GM19468 (cell line): ENCODE measurements at regions not wholly inside any gene's neighbourhood (a gene's known extent, or its start where the extent isn't known, plus 50 kb on each side); places are given as distances from the start of the nearest gene placed in this dataset.

Source experiments
- ATAC-seq: cut with Tn5 transposase; IDR thresholded peaks from one replicate; pipeline ENCODE4 v1.9.1; 2021; ENCODE audit warnings: mild to moderate bottlenecking, moderate library complexity, moderate number of reproducible peaks; ENCODE audit not compliant: unreplicated experiment; ENCODE audit errors: extremely low read depth

DNA sequence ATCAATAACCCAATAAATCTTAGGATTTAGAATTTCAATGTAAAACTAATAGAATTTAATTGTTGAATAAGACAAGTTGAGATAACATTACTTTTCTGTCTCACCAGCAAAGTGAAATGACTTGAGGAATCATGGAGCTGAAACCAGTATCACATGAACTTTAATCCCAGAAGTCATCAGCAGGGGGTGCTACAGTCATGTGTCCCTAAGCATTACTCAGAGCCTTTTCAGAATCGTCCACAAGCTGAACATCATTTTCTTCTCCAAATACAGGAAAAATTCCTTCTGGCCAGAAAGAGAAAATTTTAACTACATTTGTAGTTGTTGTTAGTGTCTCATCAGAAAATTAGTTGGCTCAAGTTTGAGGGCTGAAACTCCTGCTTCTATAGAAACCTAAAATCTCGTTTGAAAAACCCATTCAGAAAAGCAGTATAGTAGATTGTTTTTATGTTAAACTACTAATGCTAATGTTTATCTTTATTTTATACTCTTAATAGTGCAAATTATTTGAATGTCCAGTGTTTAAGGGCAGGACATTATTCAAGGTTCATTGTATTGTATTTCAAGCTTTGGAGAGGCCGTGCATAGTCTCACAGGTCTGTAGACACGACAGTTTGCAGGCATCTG is 384.1 kb downstream of the PLOD2 start:
- peak; percentile 55 for ATAC-seq

DNA sequence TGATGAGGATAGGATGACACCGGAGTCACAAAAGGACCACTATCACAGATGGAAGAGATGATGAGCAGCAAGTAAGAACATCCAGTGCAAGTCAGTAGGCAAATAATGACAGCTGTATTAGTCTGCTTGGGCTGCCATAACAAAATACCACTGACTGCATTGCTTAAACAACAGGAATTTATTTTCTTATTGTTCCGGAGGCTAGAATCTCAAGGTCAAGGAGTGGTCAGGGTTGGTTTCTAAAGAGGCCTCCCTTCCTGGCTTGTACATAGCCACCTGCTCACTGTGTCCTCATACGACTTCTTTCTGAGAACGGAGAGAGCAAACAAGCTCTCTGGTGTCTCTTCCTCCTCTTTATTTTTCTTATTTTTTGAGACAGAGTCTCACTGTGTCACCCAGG is 380.7 kb downstream of the PLOD2 start:
- ATAC-seq, result no peak

DNA sequence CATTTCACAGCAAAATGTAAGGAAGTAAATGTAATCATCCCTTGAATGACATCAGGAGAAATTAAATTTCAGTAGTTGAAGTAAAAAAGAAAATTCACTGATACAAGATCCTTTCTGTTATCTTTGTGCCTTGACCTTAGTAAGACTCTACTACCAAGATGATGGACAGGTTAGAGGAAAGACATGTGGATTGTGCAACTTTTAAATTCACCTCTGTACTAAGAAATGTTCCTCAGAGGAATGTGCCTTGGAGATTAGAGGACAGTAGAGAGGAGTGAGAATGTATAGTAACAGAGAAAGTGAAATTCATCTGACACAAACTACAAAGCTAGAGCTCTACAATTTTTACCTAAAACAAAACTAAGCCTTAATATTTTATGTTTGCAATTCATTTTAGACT is 375.3 kb downstream of the PLOD2 start:
- no peak for ATAC-seq

DNA sequence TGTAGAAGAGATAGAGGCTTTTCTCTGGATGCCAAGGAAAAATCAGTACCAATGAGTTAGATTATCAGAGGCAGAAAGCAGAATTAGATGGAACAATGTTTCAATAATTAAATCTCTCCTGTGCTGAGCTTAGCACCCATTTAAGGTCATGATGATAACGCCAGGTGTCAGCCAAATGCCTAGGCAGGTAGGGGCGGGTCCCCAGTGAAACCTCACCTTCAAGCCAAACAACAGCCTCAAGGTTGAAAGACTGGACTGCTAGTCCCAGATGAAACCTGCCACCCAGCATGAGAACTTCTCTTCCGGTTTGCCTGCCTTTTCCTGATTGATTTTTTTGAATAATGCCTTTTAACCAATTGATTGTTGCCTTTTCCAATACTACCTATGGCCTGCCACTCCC is 363.0 kb downstream of the PLOD2 start:
- ATAC-seq, result no peak

DNA sequence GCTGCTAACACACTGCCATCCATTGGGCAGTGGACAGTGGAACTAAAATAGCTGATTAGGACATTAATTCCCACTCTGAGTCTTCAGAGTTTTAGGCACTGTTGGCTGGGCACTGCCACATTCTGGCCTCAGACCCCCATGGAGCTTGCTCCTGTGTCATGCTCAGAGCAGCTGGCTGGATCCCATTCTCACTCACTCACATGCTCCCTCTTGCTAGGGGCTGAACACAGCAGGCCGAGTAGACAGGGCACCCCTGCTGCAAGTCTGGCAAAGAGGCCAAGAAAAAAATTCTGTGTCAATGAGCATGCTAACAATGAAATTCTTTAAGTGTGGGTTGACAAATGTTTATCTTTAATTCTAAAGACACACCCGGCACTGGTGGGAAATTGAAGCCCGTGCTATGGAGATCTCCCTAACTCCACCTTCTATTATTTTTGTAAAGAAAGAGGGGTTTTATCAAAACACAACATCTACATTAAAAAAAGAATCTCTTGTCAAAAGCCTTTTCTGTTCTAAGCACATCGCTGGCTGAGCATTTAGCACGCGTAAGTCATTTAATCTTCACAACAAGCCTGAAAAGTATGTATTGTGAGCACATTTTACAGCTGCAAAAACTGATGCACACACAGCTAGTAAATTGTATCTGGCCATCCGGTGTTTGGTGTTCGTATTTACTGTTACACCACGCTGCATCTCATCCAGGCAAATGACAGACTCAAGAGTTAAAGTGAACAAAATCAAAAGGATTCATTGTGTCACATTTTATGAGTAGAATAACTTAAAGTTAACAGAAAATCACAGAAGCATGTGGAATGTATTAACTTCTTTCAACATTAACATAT is 362.1 kb downstream of the PLOD2 start:
- no peak for ATAC-seq

DNA sequence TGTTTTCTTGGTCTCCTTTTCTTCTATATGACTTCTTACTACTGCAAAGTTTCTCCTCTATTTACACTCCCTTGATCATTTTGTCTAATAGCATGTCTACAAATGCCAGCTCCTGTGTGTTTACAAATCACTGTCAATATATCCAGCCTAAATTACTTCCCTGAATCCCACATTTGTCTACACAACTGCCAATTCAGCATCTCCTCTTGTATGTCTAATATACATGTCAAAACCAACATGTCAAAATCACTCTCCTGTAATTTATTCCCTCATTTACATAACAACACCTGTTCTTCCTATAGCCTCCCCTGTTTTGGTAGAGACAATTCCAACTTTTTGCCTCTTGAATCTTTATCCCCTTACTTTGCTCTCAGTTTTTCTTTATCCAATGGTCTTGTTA is 359.3 kb downstream of the PLOD2 start:
- no peak for ATAC-seq

DNA sequence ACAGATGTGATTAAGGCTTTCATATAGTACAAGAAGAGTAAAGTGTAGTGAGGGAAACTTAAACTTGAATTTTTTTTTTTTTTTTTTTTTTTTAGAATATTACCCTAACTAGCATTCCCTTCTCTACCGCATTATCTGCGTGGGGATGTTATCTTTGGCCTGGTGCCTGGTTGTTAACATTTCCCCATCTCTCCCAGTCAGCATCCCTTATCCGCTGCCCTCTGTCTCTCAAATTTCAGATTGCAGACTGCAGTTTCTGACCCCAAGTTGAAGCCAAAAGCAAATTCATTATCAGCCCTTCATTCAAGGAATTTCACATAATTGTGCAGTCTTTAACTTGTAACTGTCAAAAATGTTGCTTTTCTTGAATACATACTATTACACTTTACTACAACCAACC is 353.0 kb downstream of the PLOD2 start:
- no peak for ATAC-seq

DNA sequence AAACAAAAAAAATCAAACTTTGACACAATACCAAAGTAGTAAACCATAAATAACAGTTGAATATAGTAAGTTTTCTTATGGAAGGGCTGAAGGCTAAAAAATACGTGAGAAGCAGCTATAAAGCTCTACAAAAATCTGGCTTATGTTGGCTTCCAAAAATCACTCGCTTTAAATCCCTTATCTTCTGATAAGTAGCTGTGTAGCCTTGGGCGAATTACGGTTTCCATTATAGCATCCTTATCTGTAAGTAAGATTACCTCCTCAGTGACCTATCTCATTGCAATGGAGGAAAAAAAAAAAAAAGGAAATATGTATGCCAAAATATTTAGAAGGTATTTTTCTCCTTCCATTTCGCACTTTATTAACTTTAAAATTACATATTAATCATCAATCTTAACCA is 348.6 kb downstream of the PLOD2 start:
- no peak for ATAC-seq

DNA sequence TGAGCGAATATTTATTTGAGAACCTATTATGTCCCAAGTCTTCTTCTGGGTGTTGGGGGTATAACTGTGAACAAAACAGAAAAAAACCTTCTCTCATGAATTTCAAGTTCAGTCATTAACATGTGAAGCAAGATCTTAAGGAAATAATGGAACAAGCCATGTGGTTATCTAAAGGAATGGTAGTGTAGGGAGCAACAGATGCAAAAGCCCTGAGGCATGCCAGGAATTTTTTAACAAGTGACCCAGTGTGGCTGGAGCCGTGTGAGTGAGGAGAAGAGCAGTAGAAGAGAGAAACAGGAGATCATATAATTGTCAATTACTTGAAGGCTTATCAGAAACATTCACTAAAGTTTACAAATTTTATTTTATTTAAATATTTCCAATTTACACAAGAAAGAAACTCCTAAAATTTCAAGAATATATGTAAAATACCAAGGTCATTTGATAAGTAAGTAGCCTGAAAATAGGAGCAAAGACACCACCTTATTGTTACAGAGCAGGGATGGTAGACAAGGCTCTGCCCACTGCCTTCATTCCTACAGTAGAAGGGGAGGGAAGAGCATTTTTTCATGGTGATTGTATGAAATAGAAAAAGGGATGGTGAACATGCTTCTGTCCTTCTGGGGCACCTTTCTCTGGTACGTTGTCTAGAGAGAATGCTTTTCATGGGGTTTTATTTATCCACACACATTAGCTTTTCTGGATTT is 345.1 kb downstream of the PLOD2 start:
- no peak for ATAC-seq

DNA sequence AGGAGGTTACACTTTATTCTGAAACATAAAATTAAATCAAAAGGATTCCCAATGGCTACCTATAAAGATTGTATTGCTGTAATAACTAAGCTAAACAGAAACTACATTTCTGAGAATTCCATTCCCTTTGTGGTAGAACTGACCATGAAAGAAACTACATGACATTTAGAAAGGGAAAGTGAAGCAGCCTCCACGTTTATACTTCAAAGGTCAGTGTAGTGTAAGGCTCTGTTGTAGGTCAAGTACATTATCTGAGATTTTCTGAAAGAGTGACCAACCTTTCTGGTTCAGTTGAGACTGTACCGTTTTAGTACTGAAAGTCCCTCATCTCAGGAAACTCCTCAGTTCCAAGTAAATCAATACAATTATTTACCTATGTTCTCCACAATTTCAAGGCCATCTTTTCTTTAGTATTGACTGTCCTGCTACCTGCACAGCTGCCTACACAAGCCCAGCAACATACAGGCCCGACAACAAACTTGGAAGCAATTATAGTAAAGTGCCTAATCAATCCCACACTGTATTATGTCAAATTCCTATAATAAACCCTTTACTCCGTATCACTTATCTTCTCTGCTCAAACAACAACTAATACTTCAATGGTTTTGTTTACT is 343.0 kb downstream of the PLOD2 start:
- no peak for ATAC-seq

DNA sequence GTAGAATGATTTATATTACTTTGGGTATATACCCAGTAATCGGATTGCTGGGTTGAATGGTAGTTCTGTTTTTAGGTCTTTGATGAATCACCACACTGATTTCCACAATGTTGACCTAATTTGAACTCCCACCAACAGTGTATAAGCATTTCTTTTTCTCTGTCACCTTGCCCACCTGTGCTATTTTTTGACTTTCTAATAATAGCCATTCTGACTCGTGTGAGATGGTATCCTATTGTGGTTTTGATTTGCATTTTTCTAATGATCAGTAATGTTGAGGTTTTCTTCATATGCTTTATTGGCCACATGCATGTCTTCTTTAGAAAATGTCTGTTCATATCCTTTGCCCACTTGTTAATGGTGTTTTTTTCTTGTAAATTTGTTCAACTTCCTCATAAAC is 340.8 kb downstream of the PLOD2 start:
- no peak for ATAC-seq

DNA sequence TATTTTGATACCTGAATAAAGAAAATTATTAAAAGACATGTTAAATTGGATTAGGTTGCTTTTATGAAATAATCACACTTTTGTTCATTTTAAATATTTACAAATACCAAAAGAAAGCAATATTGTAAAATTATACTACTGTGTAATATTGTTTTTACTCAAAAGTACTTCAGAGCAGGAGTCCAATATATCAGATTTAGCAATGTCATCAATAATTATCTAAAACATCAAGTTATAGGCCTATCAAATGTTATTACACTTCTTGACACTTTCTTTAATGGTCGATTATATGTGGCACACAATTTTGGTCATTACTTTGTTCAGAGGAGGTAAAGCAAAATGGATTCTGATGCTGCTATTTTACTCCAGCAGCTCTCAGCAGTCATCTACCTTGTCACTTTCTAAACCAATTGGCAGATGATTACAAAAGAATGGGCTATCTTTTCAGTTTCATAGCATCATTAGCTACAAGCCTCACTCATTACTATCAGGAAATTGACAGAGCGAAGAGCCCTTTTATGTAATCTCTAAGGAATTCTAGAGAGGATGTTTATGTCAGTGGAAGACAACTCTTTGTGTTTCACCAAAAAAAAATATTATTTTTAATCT is 318.6 kb downstream of the PLOD2 start:
- no peak for ATAC-seq

DNA sequence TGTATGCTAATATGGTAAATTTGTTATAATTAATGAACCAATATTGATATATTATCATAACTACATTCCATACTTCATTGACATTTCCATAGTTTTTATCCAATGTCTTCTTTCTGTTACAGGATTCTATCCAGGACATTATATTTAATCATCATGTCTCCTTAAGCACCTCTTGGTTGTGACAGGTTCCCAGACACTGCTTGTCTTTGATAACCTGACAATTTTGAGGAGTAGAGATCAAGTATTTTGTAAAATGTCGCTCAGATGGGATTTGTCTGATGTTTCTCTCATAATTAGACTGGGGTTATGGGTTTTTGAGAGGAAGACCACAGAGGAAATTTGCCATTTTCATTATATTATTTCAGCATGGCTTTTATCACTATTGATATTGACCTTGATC is 317.4 kb downstream of the PLOD2 start:
- ATAC-seq, result no peak

DNA sequence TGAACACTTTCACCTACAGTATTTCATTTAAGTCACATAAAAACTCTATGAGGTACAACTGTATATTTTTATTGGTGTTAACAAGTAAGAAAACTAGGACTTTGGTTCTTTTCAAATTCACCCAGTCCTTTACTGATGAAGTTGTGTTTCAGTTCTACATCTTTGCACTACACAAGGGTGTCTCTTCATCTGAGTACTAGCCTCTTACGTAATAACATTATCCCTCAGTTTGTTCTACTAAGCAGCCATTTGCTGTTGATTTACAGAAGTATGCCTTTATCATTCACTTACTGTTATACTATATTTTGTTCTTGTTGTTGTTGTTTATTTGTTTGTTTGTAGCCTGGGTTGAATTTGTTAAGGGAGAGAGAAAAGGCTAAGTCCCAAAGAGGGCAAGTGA is 311.9 kb downstream of the PLOD2 start:
- no peak for ATAC-seq

DNA sequence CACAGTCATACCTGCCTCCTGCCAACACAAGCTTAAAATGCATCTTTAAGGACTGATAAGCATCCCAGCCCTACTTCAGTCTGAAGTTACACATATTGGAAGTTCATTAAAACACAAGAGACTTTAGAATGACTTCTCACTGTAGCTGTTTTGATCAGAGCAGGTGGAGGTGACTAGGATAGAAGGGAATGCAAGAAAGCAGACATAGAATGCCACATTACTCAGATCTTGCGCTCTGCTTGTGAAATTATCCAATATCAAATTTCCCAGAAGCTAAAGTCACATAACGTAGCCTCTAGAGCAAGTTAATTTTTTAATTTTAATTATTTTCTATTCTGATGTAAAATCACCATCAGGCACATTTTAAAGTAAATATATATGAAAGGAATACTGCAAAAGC is 306.5 kb downstream of the PLOD2 start:
- ATAC-seq, result no peak

DNA sequence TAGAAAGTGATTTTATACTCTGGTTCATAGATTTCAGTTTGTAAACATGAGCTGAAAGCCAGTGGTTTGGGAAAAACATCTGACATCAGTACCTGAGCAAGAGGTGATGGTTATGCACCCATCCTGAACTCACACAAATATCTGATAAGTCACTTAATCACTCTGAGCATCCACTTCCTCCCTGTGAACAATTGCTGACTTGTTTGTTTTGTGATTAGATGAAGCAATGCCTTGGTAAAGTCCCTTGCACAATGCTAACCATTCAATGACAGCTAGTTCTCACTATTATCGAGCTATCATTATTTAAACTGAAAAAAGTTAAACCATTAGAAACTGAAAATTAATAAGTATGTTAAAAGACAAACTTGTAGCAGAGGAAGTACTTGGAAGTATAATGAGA is 303.0 kb downstream of the PLOD2 start:
- ATAC-seq, result no peak

DNA sequence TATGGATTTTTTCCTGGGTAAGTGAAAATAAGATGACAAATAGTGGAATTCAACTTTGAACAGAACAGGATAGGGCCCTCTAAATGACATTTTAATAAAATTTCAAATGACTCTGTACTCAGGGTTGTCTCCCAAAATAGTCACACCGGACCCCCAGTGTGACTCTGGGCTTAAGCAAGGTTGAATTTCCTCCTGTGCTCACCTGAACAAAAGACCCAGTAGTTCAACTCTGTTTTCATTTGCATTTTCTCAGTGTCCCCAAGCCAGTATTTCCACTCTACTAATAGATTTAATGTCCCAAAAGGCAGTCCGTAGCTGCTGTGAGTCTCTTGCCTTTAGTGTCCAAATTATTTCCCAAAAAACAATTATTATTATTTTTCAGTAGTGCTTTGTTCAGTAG is 296.6 kb downstream of the PLOD2 start:
- no peak for ATAC-seq

DNA sequence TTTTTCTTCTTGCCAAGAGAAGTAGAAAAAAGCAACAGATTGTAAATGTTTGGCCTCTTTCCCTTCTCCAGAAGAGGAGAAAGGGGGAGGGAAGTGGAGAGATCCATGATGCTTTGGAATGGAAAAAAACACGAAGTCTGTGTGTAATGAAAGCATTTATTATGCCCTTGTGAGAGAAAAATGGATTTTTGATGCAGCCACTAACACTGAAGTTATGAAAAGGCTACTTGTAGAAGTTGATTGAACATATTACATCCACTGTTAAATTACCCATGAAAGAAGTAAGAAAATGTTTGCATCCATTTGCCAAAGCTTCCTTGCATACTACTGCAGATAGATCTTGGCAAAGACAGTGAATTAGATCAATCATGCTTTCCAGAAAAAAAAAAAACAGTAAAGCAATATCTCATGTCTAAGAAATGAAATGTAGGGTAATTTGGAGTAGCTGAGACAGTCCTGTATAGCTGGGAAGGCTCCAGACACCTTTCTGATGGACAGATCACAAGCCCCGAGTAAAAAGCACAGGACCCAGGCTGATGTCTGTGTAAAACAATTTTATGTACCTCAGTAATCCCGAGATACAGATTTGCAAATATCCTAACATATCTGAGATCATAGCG is 295.5 kb downstream of the PLOD2 start:
- ATAC-seq, result no peak

DNA sequence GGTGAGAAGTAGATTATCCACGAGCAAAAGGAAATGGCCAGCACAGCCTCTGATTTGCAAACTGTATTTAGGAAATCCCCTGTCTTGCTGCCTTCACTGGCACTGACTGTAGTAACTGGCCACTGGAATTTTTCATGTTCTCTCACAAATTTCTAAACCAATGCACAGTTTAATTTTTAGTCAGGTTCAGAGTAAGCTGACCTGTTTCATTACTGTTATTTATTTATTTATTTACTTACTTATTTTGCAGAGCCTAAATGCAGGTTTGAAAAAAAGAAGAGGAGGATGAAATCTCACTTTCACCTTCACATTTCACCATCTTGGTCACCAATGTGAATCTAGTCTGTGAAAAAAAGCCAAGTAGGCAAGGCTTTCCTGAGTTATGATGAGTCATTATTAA is 291.0 kb downstream of the PLOD2 start:
- ATAC-seq, result peak; percentile 33

DNA sequence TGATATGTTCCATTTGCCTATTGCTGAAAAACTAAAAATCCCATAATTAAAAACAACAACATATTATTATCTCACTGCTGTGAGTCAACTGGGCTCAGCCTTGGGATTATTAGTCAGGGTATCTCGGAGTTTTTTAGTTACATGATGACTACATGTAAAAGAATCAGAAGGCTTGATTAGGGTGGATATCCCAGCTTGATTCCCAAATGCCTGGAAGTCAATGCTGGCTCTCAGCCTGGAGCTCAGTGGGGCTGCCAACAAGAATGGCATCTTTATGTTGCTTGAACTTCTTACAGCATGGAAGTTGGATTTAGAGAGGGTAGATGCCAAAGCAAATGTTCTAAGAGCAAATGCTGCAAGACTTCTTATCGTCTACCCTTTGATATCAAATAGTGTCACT is 278.5 kb downstream of the PLOD2 start:
- ATAC-seq, result no peak
